ENCODE measurements at regions not wholly inside any gene's neighbourhood (a gene's known extent, or its start where the extent isn't known, plus 50 kb on each side); places are given as distances from the start of the nearest gene placed in this dataset.
"Not testable (repeated sequence)": the region's sequence is repeated elsewhere in the genome, so short reads cannot be mapped to it uniquely, and the experiment has no call there.

GRCh38 chr14:59055006-59055405, 133.5 kb upstream of the DAAM1 start:
- no peak overlapping the region for H3K4me3 ChIP-seq
- no peak overlapping the region for H3K27ac ChIP-seq
- ATAC-seq (replicated peaks in 6 of 8), result peak in 1 of 8 experiments; percentile 67
- 0 to 67% (median 24%) methylated on average over 1 of the region's 1 CpG; no CpG with 5 or more reads in 2 of the 10 experiments for WGBS, 10 experiments
- in situ Hi-C loops (cut with MboI; ENCODE audit: low pct_unique_long_range_greater_than_20kb in 2 of 9, low sequenced_read_pairs in 9 of 9, unreplicated experiment in 9 of 9), result loop anchor here in 2 of 9 experiments (10.0 to 25.0 kb wide), 2 partner anchors 543 to 550 kb away; no protein-coding TSS in a partner anchor
- H3K4me1 ChIP-seq (replicated peaks in 1 of 2), result no peaks in the 10 kb centered on the region

GRCh38 chr14:59055439-59056045, 132.9 kb upstream of the DAAM1 start:
- no peaks in the 10 kb centered on the region for H3K4me1 ChIP-seq (replicated peaks in 1 of 2)
- no peak overlapping the region for H3K27ac ChIP-seq
- in situ Hi-C loops (cut with MboI; ENCODE audit: low pct_unique_long_range_greater_than_20kb in 2 of 9, low sequenced_read_pairs in 9 of 9, unreplicated experiment in 9 of 9), result loop anchor here in 2 of 9 experiments (10.0 to 25.0 kb wide), 2 partner anchors 543 to 551 kb away; no protein-coding TSS in a partner anchor
- no peak overlapping the region for H3K4me3 ChIP-seq
- peak in 3 of 8 experiments; percentile 54 to 86 (median 84) for ATAC-seq (replicated peaks in 6 of 8)

GRCh38 chr14:59057551-59057950, 130.9 kb upstream of the DAAM1 start:
- Histone ChIP-seq H3K4me1 (replicated peaks in 1 of 2) (no peaks in the 10 kb centered on the region), H3K4me3 (no peak overlapping the region), H3K27ac (no peak overlapping the region)
- no peak for ATAC-seq (replicated peaks in 6 of 8)
- WGBS, 10 experiments, result 5 to 100% (median 67%) methylated on average over 1 to 2 of the region's 2 CpGs; no CpG with 5 or more reads in 1 of the 10 experiments
- in situ Hi-C loops (cut with MboI; ENCODE audit: low pct_unique_long_range_greater_than_20kb in 2 of 9, low sequenced_read_pairs in 9 of 9, unreplicated experiment in 9 of 9), result loop anchor here in 2 of 9 experiments (10.0 to 25.0 kb wide), 2 partner anchors 545 to 553 kb away; no protein-coding TSS in a partner anchor

GRCh38 chr14:59058776-59059175, 129.7 kb upstream of the DAAM1 start:
- H3K27ac ChIP-seq; H3K4me3 ChIP-seq; ATAC-seq (replicated peaks in 6 of 8); H3K4me1 ChIP-seq (replicated peaks in 1 of 2): not testable (repeated sequence)
- in situ Hi-C loops (cut with MboI; ENCODE audit: low pct_unique_long_range_greater_than_20kb in 2 of 9, low sequenced_read_pairs in 9 of 9, unreplicated experiment in 9 of 9), result loop anchor here in 2 of 9 experiments (10.0 to 25.0 kb wide), 2 partner anchors 546 to 554 kb away; no protein-coding TSS in a partner anchor
- WGBS, 10 experiments, result no CpG with 5 or more reads among the region's 30 CpGs

GRCh38 chr14:59060841-59061240, 127.6 kb upstream of the DAAM1 start:
- no peak overlapping the region for H3K27ac ChIP-seq
- no peak overlapping the region for H3K4me3 ChIP-seq
- 40 to 100% (median 90%) methylated on average over 1 to 2 of the region's 3 CpGs; no CpG with 5 or more reads in 6 of the 10 experiments for WGBS, 10 experiments
- H3K4me1 ChIP-seq (replicated peaks in 1 of 2), result no peaks in the 10 kb centered on the region
- ATAC-seq (replicated peaks in 6 of 8), result no peak
- in situ Hi-C loops (cut with MboI; ENCODE audit: low pct_unique_long_range_greater_than_20kb in 2 of 9, low sequenced_read_pairs in 9 of 9, unreplicated experiment in 9 of 9), result loop anchor here in 1 of 9 experiments (25.0 kb wide), 1 partner anchor 549 kb away; no protein-coding TSS in a partner anchor

GRCh38 chr14:59061292-59061691, 127.2 kb upstream of the DAAM1 start:
- 60 to 100% (median 72%) methylated on average over 3 of the region's 3 CpGs; no CpG with 5 or more reads in 1 of the 10 experiments for WGBS, 10 experiments
- in situ Hi-C loops (cut with MboI; ENCODE audit: low pct_unique_long_range_greater_than_20kb in 2 of 9, low sequenced_read_pairs in 9 of 9, unreplicated experiment in 9 of 9), result loop anchor here in 1 of 9 experiments (25.0 kb wide), 1 partner anchor 549 kb away; no protein-coding TSS in a partner anchor

GRCh38 chr14:59063259-59063658, 125.2 kb upstream of the DAAM1 start:
- Histone ChIP-seq H3K27ac (no peak overlapping the region), H3K4me1 (replicated peaks in 1 of 2) (no peaks in the 10 kb centered on the region), H3K4me3 (no peak overlapping the region)
- 13 to 75% (median 58%) methylated on average over 1 to 2 of the region's 2 CpGs for WGBS, 10 experiments
- no peak for ATAC-seq (replicated peaks in 6 of 8)
- in situ Hi-C loops (cut with MboI; ENCODE audit: low pct_unique_long_range_greater_than_20kb in 2 of 9, low sequenced_read_pairs in 9 of 9, unreplicated experiment in 9 of 9), result loop anchor here in 1 of 9 experiments (25.0 kb wide), 1 partner anchor 551 kb away; no protein-coding TSS in a partner anchor

More at GRCh38 chr14:59061292-59061691, 127.2 kb upstream of the DAAM1 start:
- no peak overlapping the region for H3K4me3 ChIP-seq
- H3K4me1 ChIP-seq (replicated peaks in 1 of 2), result no peaks in the 10 kb centered on the region
- ATAC-seq (replicated peaks in 6 of 8), result no peak
- no peak overlapping the region for H3K27ac ChIP-seq

GRCh38 chr14:59067127-59067894, 121.2 kb upstream of the DAAM1 start:
- ATAC-seq (replicated peaks in 6 of 8), result peak in 1 of 8 experiments; percentile 40
- no peak overlapping the region for H3K4me3 ChIP-seq
- in situ Hi-C loops (cut with MboI; ENCODE audit: low pct_unique_long_range_greater_than_20kb in 2 of 9, low sequenced_read_pairs in 9 of 9, unreplicated experiment in 9 of 9), result loop anchor here in 1 of 9 experiments (25.0 kb wide), 1 partner anchor 555 kb away; no protein-coding TSS in a partner anchor
- WGBS, 10 experiments, result 29 to 92% (median 67%) methylated on average over 1 to 4 of the region's 4 CpGs; no CpG with 5 or more reads in 2 of the 10 experiments
- no peaks in the 10 kb centered on the region for H3K4me1 ChIP-seq (replicated peaks in 1 of 2)
- H3K27ac ChIP-seq, result no peak overlapping the region

- ATAC-seq (replicated peaks in 6 of 8), result no peak
- in situ Hi-C loops (cut with MboI; ENCODE audit: low pct_unique_long_range_greater_than_20kb in 2 of 9, low sequenced_read_pairs in 9 of 9, unreplicated experiment in 9 of 9), result loop anchor here in 1 of 9 experiments (25.0 kb wide), 1 partner anchor 557 kb away; no protein-coding TSS in a partner anchor
- 63 to 95% (median 88%) methylated on average over 3 to 9 of the region's 9 CpGs for WGBS, 10 experiments
- Histone ChIP-seq H3K27ac (no peak overlapping the region), H3K4me1 (replicated peaks in 1 of 2) (no peaks in the 10 kb centered on the region), H3K4me3 (no peak overlapping the region)
Observed at GRCh38 chr14:59069163-59069854, 119.2 kb upstream of the DAAM1 start.

- ATAC-seq (replicated peaks in 6 of 8), result no peak
- WGBS, 10 experiments, result 30 to 100% (median 100%) methylated on average over 1 to 2 of the region's 2 CpGs; no CpG with 5 or more reads in 3 of the 10 experiments
- in situ Hi-C loops (cut with MboI; ENCODE audit: low pct_unique_long_range_greater_than_20kb in 2 of 9, low sequenced_read_pairs in 9 of 9, unreplicated experiment in 9 of 9), result no loop called here
Observed at GRCh38 chr14:59075506-59075905, 113.0 kb upstream of the DAAM1 start.

GRCh38 chr14:59081720-59082119, 106.7 kb upstream of the DAAM1 start:
- Histone ChIP-seq H3K4me3 (peak overlapping the region in 3 of 5 donors; percentile 2 to 19 (median 17)), H3K27ac (peak overlapping the region in 1 of 2 donors; percentile 39), H3K4me1 (replicated peaks in 1 of 2) (peaks cover 7 to 12% of the 10 kb centered on the region in 2 donors)
- in situ Hi-C loops (cut with MboI; ENCODE audit: low pct_unique_long_range_greater_than_20kb in 2 of 9, low sequenced_read_pairs in 9 of 9, unreplicated experiment in 9 of 9), result no loop called here
- peak in 3 of 8 experiments; percentile 43 to 66 (median 45) for ATAC-seq (replicated peaks in 6 of 8)

More at GRCh38 chr14:59075506-59075905, 113.0 kb upstream of the DAAM1 start:
- Histone ChIP-seq H3K4me1 (replicated peaks in 1 of 2) (no peaks in the 10 kb centered on the region), H3K27ac (no peak overlapping the region), H3K4me3 (no peak overlapping the region)

GRCh38 chr14:59085207-59085739, 103.2 kb upstream of the DAAM1 start:
- in situ Hi-C loops (cut with MboI; ENCODE audit: low pct_unique_long_range_greater_than_20kb in 2 of 9, low sequenced_read_pairs in 9 of 9, unreplicated experiment in 9 of 9), result no loop called here
- 67 to 100% (median 96%) methylated on average over 1 to 2 of the region's 2 CpGs; no CpG with 5 or more reads in 7 of the 10 experiments for WGBS, 10 experiments
- no peak for ATAC-seq (replicated peaks in 6 of 8)
- H3K4me1 ChIP-seq (replicated peaks in 1 of 2), result peaks cover 7 to 12% of the 10 kb centered on the region in 2 donors
- H3K27ac ChIP-seq, result no peak overlapping the region
- H3K4me3 ChIP-seq, result no peak overlapping the region
